K562 (cell line): ENCODE measurements at regions not wholly inside any gene's neighbourhood (a gene's known extent, or its start where the extent isn't known, plus 50 kb on each side); places are given as distances from the start of the nearest gene placed in this dataset.

Experiments
- ATAC-seq: fragments of 200-7000 bp; cut with Tn5 transposase; 3 replicates; pipeline ENCODE4 v1.9.1; 2020; ENCODE audit warnings: moderate library complexity
- BruUV-seq: library from RNA; stranded (reverse); fragments of 400-500 nt; replicated peaks from 2 replicates; lab custom pipeline; 2021; lab: Mats Ljungman, UMichigan
- CTCF ChIA-PET: fragments of 300-600 bp; formaldehyde crosslinking; extraction: SDS; loops from one replicate; lab custom pipeline; 2021; ENCODE audit warnings: low intra/inter-chr PET ratio; lab: Yijun Ruan, JAX
- POLR2A ChIA-PET: fragments of 300-600, 350-650 bp; sonication (Branson Sonifier 250); formaldehyde crosslinking; extraction: SDS; loops from one replicate; lab custom pipeline; 2021; ENCODE audit warnings: antibody characterized with exemption, inconsistent platforms; lab: Yijun Ruan, JAX
- DNase-seq, 4 experiments: peaks; one replicate each; pipeline versions ENCODE4 v3.0.0 to v3.0.0-alpha.2; 2011 to 2018; ENCODE audit warnings: low spot score in 3 of 4, mixed read lengths in 3 of 4; ENCODE audit errors: extremely low read depth in 1 of 4
- FAIRE-seq: peaks from 2 replicates; lab custom pipeline; 2011; peaks lifted over from hg19 to GRCh38; lab: Jason Lieb, UNC
- H2AFZ ChIP-seq: 2 replicates; pipeline ENCODE4 v1.6.0; 2011; ENCODE audit warnings: low read depth, low read length, control low read depth, inconsistent platforms
- H3K27ac ChIP-seq: fragments of 200-600 bp; 3 replicates; pipeline ENCODE4 v1.8.0; 2011; ENCODE audit warnings: low read depth, mild to moderate bottlenecking, control low read depth, inconsistent platforms, low read length, moderate library complexity, mixed read lengths; ENCODE audit errors: extremely low read depth
- H3K27me3 ChIP-seq, 2 experiments: fragments of 300-600 bp in 1 of 2; 2 replicates in 1 of 2; 3 replicates in 1 of 2; pipeline versions ENCODE4 v1.6.0 to v1.8.0; 2011; ENCODE audit warnings: inconsistent platforms in 2 of 2, low read length in 2 of 2, mild to moderate bottlenecking in 1 of 2, mixed read lengths in 1 of 2, moderate library complexity in 1 of 2; ENCODE audit not compliant: control insufficient read depth in 2 of 2, insufficient read depth in 2 of 2
- H3K36me3 ChIP-seq: fragments of 300-600 bp; 3 replicates; pipeline ENCODE4 v1.8.0; 2011; ENCODE audit warnings: mild to moderate bottlenecking, low read length, inconsistent platforms; ENCODE audit not compliant: control insufficient read depth, insufficient read depth
- H3K4me1 ChIP-seq, 2 experiments: fragments of 200-600 bp in 1 of 2; replicated peaks in 1 of 2; 2 replicates in 1 of 2; 3 replicates in 1 of 2; pipeline versions ENCODE4 v1.5.1 to v1.8.0; 2011; ENCODE audit warnings: inconsistent platforms in 2 of 2, low read length in 2 of 2, mild to moderate bottlenecking in 1 of 2, mixed read lengths in 1 of 2, moderate library complexity in 1 of 2; ENCODE audit not compliant: control insufficient read depth in 2 of 2, insufficient read depth in 2 of 2
- H3K4me2 ChIP-seq: 2 replicates; pipeline ENCODE4 v1.6.1; 2011; ENCODE audit warnings: low read length, control low read depth, inconsistent platforms, mixed read lengths; ENCODE audit not compliant: insufficient read depth
- H3K4me3 ChIP-seq: fragments of 200-600 bp; sonication (generic), shearing (Covaris generic); 2 replicates; pipeline ENCODE4 v1.5.1; 2016; ENCODE audit warnings: control low read depth, inconsistent platforms
- H3K79me2 ChIP-seq: fragments of 200-600 bp; 3 replicates; pipeline ENCODE4 v1.8.0; 2011; ENCODE audit warnings: low read length, inconsistent platforms; ENCODE audit not compliant: control insufficient read depth, insufficient read depth
- H3K9ac ChIP-seq, 2 experiments: 2 replicates each; pipeline versions ENCODE4 v1.6.0 to v1.6.1; 2011; ENCODE audit warnings: low read depth in 2 of 2, low read length in 2 of 2, control low read depth in 1 of 2, inconsistent platforms in 1 of 2, mild to moderate bottlenecking in 1 of 2, mixed read lengths in 1 of 2; ENCODE audit not compliant: insufficient read depth in 1 of 2
- H3K9me1 ChIP-seq: one replicate; pipeline ENCODE4 v1.6.0; 2011; ENCODE audit warnings: inconsistent platforms, mild to moderate bottlenecking, low read length, moderate library complexity; ENCODE audit not compliant: control insufficient read depth, insufficient read depth
- H3K9me3 ChIP-seq: replicated peaks from 2 replicates; pipeline ENCODE4 v1.5.1; 2011; ENCODE audit warnings: low read depth, low read length, inconsistent platforms; ENCODE audit not compliant: control insufficient read depth, insufficient read depth
- H4K20me1 ChIP-seq: replicated peaks from 2 replicates; pipeline ENCODE4 v1.6.1; 2011; ENCODE audit warnings: low read length, inconsistent platforms, mixed read lengths; ENCODE audit not compliant: control insufficient read depth, insufficient read depth
- CHCHD3 ChIP-seq: fragments of 250-450 bp; sonication (Bioruptor Pico); IDR thresholded peaks from 2 replicates; pipeline ENCODE4 v2.1.2; 2022; ENCODE audit warnings: mild to moderate bottlenecking
- FOXJ3 ChIP-seq: sonication (generic); formaldehyde crosslinking; IDR thresholded peaks from 2 replicates; pipeline ENCODE4 v1.4.0; 2020; ENCODE audit warnings: mild to moderate bottlenecking, missing genetic modification reagents
- FOXP1 ChIP-seq: sonication (generic); formaldehyde crosslinking; IDR thresholded peaks from 2 replicates; pipeline ENCODE4 v1.8.0; 2022; ENCODE audit warnings: mild to moderate bottlenecking, missing genetic modification reagents
- KLF1 ChIP-seq: fragments of 450-650 bp; IDR thresholded peaks from 2 replicates; pipeline ENCODE4 v1.6.1; 2016; ENCODE audit warnings: missing genetic modification characterization, missing compliant biosample characterization
- MEF2D ChIP-seq: conservative IDR thresholded peaks from 2 replicates; pipeline ENCODE4 v1.6.1; 2016; ENCODE audit warnings: low read depth, missing genetic modification characterization, missing compliant biosample characterization
- MLLT1 ChIP-seq, 2 experiments: fragments of 450-650 bp; IDR thresholded peaks; 2 replicates each; pipeline ENCODE4 v1.6.1; 2016
- MYC ChIP-seq, 2 experiments: fragments of 250-450 bp in 1 of 2; sonication (Bioruptor Pico) in 1 of 2; IDR thresholded peaks; 2 replicates each; pipeline versions ENCODE4 v1.5.1 to v1.6.1; 2012 to 2021; ENCODE audit warnings: low read depth in 2 of 2, borderline replicate concordance in 1 of 2, improper control_type of control experiment in 1 of 2, low read length in 1 of 2, mild to moderate bottlenecking in 1 of 2, moderate library complexity in 1 of 2
- POLR2H ChIP-seq: IDR thresholded peaks from 2 replicates; pipeline ENCODE4 v1.6.1; 2016; ENCODE audit warnings: missing genetic modification characterization, low read depth, mild to moderate bottlenecking, control low read depth, missing compliant biosample characterization, moderate library complexity
- POU5F1 ChIP-seq: fragments of 150-350 bp; IDR thresholded peaks from 2 replicates; pipeline ENCODE4 v1.6.1; 2014; ENCODE audit warnings: borderline replicate concordance, low read length, low read depth, mild to moderate bottlenecking; ENCODE audit not compliant: partially characterized antibody
- RBM34 ChIP-seq: fragments of 200-400 bp; formaldehyde crosslinking; IDR thresholded peaks from 2 replicates; pipeline ENCODE4 v1.6.1; 2018; ENCODE audit warnings: low read length, borderline replicate concordance; ENCODE audit not compliant: insufficient read depth
- TAF9B ChIP-seq: fragments of 450-650 bp; IDR thresholded peaks from 2 replicates; pipeline ENCODE4 v1.6.1; 2018; ENCODE audit warnings: mild to moderate bottlenecking; ENCODE audit not compliant: partially characterized antibody
- THRB ChIP-seq: fragments of 450-650 bp; formaldehyde crosslinking; conservative IDR thresholded peaks from 2 replicates; pipeline ENCODE4 v1.4.0; 2022; ENCODE audit warnings: mild to moderate bottlenecking, missing genetic modification characterization
- ZNF57 ChIP-seq: fragments of 450-650 bp; formaldehyde crosslinking; IDR thresholded peaks from 2 replicates; pipeline ENCODE4 v1.4.0; 2020; ENCODE audit warnings: mild to moderate bottlenecking, moderate library complexity
- WGBS: fragments of 100-300 bp; shearing (Covaris generic); methylation state at CpG from one replicate; pipeline ENCODE4 v1.1.6; 2016; ENCODE audit warnings: low coverage, mixed read lengths; ENCODE audit not compliant: insufficient coverage; ENCODE audit errors: missing lambda C conversion rate; 5-methylcytosine and 5-hydroxymethylcytosine counted together
- in situ Hi-C: fragments of 300-500 bp; cut with MboI; formaldehyde crosslinking; loops from 4 replicates; pipeline ENCODE4 v1.15.0; 2018; ENCODE audit warnings: inconsistent platforms, mixed read lengths
- intact Hi-C: fragments of 100-400 bp; cut with micrococcal nuclease; formaldehyde crosslinking; loops from 2 replicates; pipeline ENCODE4 v1.14.2; 2022

- WGBS = 0% methylated on average over 1 of the region's 1 CpG
Observed at GRCh38 chr2:33925311-33925710, 326.2 kb upstream of the FAM98A start.

GRCh38 chr2:33924586-33925169 is 325.6 kb upstream of the FAM98A start:
- Histone ChIP-seq H3K9ac (no peak overlapping the region), H3K4me2 (no peak overlapping the region), H3K27ac (no peak overlapping the region), H3K9me1 (no peaks in the 10 kb centered on the region), H3K36me3 (no peaks in the 10 kb centered on the region), H3K27me3 (no peaks in the 10 kb centered on the region), H3K4me3 (no peak overlapping the region), H3K9me3 (no peaks in the 10 kb centered on the region), H2AFZ (no peak overlapping the region), H3K79me2 (no peaks in the 10 kb centered on the region), H4K20me1 (no peaks in the 10 kb centered on the region), H3K4me1 (no peaks in the 10 kb centered on the region)
- FAIRE-seq (no peak), DNase-seq (no peak), ATAC-seq (no peak)
- ChIA-PET CTCF (no interaction called here), POLR2A (no interaction called here)
- no TSS peak for BruUV-seq
- 0% methylated on average over 3 of the region's 3 CpGs for WGBS
- in situ Hi-C loops = no loop called here
- intact Hi-C loops = no loop called here
- TF ChIP-seq FOXP1 (CRISPR knock-in tag) (no peak), MEF2D (tag) (no peak), FOXJ3 (CRISPR knock-in tag) (no peak), ZNF57 (CRISPR knock-in tag) (no peak), POLR2H (tag) (no peak), TAF9B (no peak), POU5F1 (no peak), MLLT1 (IDR thresholded peaks at IDR 0.05) (no peak), THRB (CRISPR knock-in tag) (no peak), KLF1 (tag) (no peak), MYC (IDR thresholded peaks at IDR 0.05; ENCODE audit: low read depth, low read length) (no peak), MYC (CRISPR knock-in tag; IDR thresholded peaks at IDR 0.05; ENCODE audit: borderline replicate concordance, low read depth) (no peak), CHCHD3 (CRISPR knock-in tag) (no peak)

More at GRCh38 chr2:33925311-33925710, 326.2 kb upstream of the FAM98A start:
- intact Hi-C loops = no loop called here
- Histone ChIP-seq H3K4me1 (no peaks in the 10 kb centered on the region), H2AFZ (no peak overlapping the region), H3K9ac (no peak overlapping the region), H3K27ac (no peak overlapping the region), H3K27me3 (no peaks in the 10 kb centered on the region), H3K9me1 (no peaks in the 10 kb centered on the region), H3K4me2 (no peak overlapping the region), H3K4me3 (no peak overlapping the region), H4K20me1 (no peaks in the 10 kb centered on the region), H3K79me2 (no peaks in the 10 kb centered on the region), H3K9me3 (no peaks in the 10 kb centered on the region), H3K36me3 (no peaks in the 10 kb centered on the region)
- in situ Hi-C loops = no loop called here
- no peak for TF ChIP-seq RBM34
- CTCF ChIA-PET = no interaction called here
- FAIRE-seq = no peak
- BruUV-seq = no TSS peak
- ATAC-seq = no peak
- POLR2A ChIA-PET = no interaction called here
- DNase-seq = no peak
